Bronchial epithelial cell (primary cell): ENCODE measurements at regions not wholly inside any gene's neighbourhood (a gene's known extent, or its start where the extent isn't known, plus 50 kb on each side); places are given as distances from the start of the nearest gene placed in this dataset.

Experiments used
- DNase-seq: peaks from one replicate; pipeline ENCODE4 v3.0.0-alpha.2; 2010; ENCODE audit warnings: low read depth
- FAIRE-seq: peaks from 2 replicates; lab custom pipeline; 2011; peaks lifted over from hg19 to GRCh38; lab: Jason Lieb, UNC
- H3K27me3 ChIP-seq: 2 replicates; pipeline ENCODE4 v1.5.1; 2011; ENCODE audit warnings: low read length; ENCODE audit not compliant: control insufficient read depth, insufficient read depth
- H3K36me3 ChIP-seq: 2 replicates; pipeline ENCODE4 v1.5.1; 2011; ENCODE audit warnings: low read length; ENCODE audit not compliant: control insufficient read depth, insufficient read depth
- H3K4me3 ChIP-seq: 2 replicates; pipeline ENCODE4 v1.5.1; 2011; ENCODE audit warnings: mild to moderate bottlenecking, low read depth, low read length, control low read depth
- TF ChIP-seq, protein P1 (sequence below): IDR thresholded peaks from 2 replicates; pipeline ENCODE4 v1.5.1; 2011; ENCODE audit warnings: mild to moderate bottlenecking, moderate library complexity, low read length, control low read depth, inconsistent platforms; ENCODE audit not compliant: insufficient read depth, severe bottlenecking

DNA sequence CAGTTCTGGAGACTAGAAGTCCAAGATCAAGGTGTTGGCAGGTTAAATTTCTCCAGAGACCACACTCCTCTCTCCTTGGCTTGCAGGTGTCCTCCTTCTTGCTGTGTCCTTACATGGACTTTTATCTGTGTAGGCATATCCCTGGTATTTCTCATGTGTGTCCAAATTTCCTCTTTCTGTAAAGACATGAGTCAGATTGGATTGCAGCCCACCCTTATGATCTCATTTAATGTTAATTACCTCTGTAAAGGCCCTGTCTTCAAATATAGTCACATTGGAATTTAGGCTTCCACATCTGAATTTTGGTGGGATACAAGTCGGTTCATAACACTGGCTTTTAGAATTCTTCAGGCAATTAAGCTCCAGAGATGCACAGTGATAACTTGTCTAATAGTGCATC is 322.2 kb upstream of the GRIA1 start:
- Histone ChIP-seq H3K27me3 (no peaks in the 10 kb centered on the region), H3K36me3 (no peaks in the 10 kb centered on the region), H3K4me3 (no peak overlapping the region)
- FAIRE-seq (no peak), DNase-seq (no peak)
- TF ChIP-seq, protein P1, sequence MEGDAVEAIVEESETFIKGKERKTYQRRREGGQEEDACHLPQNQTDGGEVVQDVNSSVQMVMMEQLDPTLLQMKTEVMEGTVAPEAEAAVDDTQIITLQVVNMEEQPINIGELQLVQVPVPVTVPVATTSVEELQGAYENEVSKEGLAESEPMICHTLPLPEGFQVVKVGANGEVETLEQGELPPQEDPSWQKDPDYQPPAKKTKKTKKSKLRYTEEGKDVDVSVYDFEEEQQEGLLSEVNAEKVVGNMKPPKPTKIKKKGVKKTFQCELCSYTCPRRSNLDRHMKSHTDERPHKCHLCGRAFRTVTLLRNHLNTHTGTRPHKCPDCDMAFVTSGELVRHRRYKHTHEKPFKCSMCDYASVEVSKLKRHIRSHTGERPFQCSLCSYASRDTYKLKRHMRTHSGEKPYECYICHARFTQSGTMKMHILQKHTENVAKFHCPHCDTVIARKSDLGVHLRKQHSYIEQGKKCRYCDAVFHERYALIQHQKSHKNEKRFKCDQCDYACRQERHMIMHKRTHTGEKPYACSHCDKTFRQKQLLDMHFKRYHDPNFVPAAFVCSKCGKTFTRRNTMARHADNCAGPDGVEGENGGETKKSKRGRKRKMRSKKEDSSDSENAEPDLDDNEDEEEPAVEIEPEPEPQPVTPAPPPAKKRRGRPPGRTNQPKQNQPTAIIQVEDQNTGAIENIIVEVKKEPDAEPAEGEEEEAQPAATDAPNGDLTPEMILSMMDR, result no peak

- no peak overlapping the region for H3K4me3 ChIP-seq
- TF ChIP-seq, protein P1, result no peak
- DNase-seq, result no peak
- FAIRE-seq, result no peak
- H3K27me3 ChIP-seq, result no peaks in the 10 kb centered on the region
- H3K36me3 ChIP-seq, result no peaks in the 10 kb centered on the region
Observed at GRCh38 chr5:153187503-153187902, 303.0 kb upstream of the GRIA1 start.

DNA sequence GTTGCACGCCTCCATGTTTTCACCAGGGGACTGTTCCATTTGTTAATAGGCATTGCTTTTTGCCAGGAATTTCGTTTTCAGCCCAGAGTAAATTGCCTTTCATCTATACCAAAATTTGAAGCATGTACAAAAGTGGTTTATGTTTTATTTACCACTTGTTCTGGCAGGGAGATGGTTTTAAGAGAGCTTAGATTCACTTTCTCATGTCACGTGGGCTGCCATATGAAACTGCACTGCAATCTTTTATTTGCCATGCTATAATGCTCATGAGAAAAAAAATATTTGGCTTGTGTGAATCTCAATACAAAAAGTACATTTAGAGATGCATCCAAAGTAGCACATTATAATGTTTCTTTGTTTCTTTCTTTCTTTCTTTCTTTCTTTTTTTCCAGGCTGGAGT is 284.1 kb upstream of the GRIA1 start:
- H3K36me3 ChIP-seq, result no peaks in the 10 kb centered on the region
- TF ChIP-seq, protein P1, result no peak
- no peak overlapping the region for H3K4me3 ChIP-seq
- H3K27me3 ChIP-seq, result no peaks in the 10 kb centered on the region
- no peak for DNase-seq
- no peak for FAIRE-seq

DNA sequence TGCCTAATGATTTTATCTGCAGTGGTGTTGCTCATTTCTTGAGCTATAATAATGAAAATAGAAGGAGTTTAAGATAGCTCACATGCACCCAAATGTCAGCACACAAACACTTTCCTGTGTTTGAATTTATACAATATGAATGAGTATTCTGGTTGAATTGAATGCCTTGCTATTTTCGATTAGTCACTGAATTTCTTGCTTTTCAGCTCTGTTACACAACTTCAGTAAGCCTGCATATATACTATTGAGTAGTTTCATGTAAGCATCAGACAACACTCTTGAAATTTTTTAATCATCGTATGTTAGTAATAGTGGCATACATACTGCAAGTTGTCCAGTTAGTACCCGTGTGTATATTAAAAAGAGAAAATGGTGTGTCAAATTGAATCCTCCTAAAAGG is 281.5 kb upstream of the GRIA1 start:
- no peak overlapping the region for H3K4me3 ChIP-seq
- no peaks in the 10 kb centered on the region for H3K27me3 ChIP-seq
- FAIRE-seq (no peak), DNase-seq (peak; percentile 22)
- TF ChIP-seq, protein P1, result no peak
- H3K36me3 ChIP-seq, result no peaks in the 10 kb centered on the region

GRCh38 chr5:153209687-153210086 is 280.8 kb upstream of the GRIA1 start:
- FAIRE-seq, result no peak
- Histone ChIP-seq H3K36me3 (no peaks in the 10 kb centered on the region), H3K27me3 (no peaks in the 10 kb centered on the region), H3K4me3 (no peak overlapping the region)
- TF ChIP-seq, protein P1, result no peak
- no peak for DNase-seq

- FAIRE-seq (no peak), DNase-seq (no peak)
- H3K36me3 ChIP-seq, result no peaks in the 10 kb centered on the region
- no peaks in the 10 kb centered on the region for H3K27me3 ChIP-seq
- H3K4me3 ChIP-seq, result no peak overlapping the region
- TF ChIP-seq, protein P1, result no peak
Observed at GRCh38 chr5:153211076-153211475, 279.4 kb upstream of the GRIA1 start.
